ENCODE measurements at regions not wholly inside any gene's neighbourhood (a gene's known extent, or its start where the extent isn't known, plus 50 kb on each side); places are given as distances from the start of the nearest gene placed in this dataset.
"Not testable (repeated sequence)": the region's sequence is repeated elsewhere in the genome, so short reads cannot be mapped to it uniquely, and the experiment has no call there.

DNA sequence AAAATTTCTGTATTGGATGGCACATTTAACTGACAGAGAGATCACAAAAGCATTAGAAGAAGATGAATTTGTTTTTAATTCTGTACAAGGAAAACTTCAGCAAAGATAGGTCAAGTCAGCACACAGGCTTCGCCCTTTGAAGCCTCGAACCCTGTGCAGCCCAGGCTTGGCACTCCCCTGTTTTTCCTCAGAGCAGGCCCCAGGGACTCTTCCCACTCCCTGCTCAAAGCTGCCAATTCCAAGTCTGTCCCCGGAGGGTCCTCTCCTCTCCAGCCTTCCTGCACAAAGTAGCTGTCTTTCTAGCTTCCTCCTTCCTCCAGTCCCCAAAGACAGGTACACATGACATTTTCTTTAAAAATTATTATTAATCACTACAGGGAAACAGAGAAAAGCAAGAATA, 466.3 kb downstream of the PPARGC1A start:
- DNase-seq (ENCODE audit: low read depth in 4 of 4, low spot score in 3 of 4): no peak

DNA sequence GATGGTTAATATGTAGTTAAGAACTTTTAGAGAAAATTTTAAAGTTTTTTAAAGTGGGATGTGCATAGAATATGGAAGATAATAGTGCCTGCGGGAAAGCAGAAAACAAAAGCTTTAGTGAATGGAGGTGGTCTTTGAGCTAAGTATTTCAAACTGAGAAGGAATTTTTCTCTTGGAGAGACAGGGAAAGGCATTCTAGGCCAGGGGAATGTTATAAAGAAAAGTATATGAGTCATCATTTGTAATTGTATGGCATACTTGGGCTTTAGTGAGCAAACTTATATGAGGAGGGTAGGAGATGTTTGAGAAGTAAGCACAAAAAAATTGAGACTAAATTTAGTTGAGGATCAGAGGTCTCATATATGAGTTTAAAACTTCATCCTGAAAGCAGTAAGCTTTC, 467.0 kb downstream of the PPARGC1A start:
- DNase-seq (ENCODE audit: low read depth in 4 of 4, low spot score in 3 of 4): no peak

DNA sequence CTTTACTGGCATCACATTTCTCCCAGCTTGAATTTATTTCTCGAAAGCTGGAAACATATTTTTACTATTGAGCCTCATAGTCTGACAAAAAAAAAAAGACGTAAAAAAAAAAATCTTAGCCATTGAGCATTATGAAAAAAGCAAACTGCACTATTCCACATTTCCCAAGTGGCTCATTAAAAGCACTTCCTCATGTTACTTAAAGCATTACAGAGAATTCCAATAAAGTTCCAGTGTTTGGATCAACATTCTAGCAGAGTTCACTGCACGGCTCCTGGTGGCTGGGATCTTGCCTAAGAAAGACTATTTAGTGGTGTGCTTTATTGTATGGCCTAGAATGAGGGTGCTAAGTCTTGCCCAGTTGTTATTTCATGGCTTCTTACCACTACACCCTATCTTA, 476.2 kb downstream of the PPARGC1A start:
- DNase-seq (ENCODE audit: low read depth in 4 of 4, low spot score in 3 of 4): no peak

DNA sequence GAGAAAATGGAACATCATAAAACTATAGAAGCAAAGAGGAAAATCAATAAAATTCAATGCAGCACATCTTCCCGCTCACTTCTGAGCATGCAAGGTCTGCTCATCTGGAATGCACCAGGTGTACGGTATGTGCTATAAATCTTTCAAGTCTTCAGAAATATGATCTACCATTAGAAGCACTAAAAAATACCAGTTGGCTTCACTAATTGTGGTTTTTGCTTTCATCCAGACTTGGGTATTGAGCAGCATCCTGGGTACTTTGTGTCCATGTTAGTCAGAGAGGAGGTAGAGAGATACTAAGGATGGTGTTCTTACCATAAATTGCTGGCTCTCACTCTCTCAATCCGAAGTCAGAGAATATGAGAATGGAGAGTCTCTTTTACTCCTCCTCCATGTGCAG, 477.1 kb downstream of the PPARGC1A start:
- DNase-seq (ENCODE audit: low read depth in 4 of 4, low spot score in 3 of 4): no peak

DNA sequence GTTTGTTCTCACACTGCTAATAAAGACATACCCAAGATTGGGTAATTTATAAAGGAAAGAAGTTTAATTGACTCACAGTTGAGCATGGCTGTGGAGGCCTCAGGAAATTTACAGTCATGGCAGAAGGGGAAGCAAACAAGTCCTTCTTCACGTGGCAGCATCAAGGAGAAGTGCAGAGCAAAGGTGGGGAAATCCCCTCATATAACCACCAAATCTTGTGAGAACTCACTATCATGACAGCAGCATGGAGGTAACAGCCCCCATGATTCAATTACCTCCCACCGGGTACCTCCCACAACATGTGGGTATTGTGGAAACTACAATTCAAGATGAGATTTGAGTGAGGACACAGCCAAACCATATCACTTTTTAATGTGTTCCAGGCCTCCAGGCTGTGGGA, 480.9 kb downstream of the PPARGC1A start:
- not testable (repeated sequence) for DNase-seq (ENCODE audit: low read depth in 4 of 4, low spot score in 3 of 4)

GRCh38 chr4:23401572-23401971, 488.3 kb downstream of the PPARGC1A start:
- no peak for DNase-seq (ENCODE audit: low read depth in 4 of 4, low spot score in 3 of 4)

DNA sequence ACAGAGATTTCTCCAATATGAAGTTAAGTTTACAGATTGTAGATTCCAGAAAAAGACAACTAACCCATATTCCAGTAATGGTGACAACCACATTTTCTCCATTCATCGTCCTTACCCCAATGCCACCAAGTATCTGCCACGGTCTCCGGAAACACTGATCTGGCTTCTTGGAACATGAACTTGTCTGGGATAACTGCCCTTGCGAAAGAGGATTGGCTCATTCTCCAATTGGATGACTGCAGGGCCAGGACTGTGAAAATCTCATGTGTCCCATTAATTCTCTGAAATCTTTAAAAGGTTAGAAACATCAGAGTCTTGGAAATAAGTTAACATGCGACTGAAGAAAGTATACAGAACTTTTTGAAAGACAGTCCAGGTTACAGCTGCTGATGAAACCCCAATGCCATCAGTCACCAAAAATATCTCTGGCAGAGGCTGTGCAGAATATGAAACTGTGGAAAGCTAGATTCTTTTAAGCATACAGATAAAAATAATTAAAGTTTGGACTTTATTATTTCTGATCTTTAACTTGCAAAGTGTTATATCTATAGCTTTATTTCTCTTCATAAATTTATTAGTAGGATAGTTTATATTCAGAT, 496.9 kb downstream of the PPARGC1A start:
- DNase-seq (ENCODE audit: low read depth in 4 of 4, low spot score in 3 of 4): no peak

- no peak for DNase-seq (ENCODE audit: low read depth in 4 of 4, low spot score in 3 of 4)
Measured at GRCh38 chr4:23390246-23390645, 499.6 kb downstream of the PPARGC1A start.

- no peak for DNase-seq (ENCODE audit: low read depth in 4 of 4, low spot score in 3 of 4)
Measured at GRCh38 chr4:23388699-23389395, 501.0 kb downstream of the PPARGC1A start.

DNA sequence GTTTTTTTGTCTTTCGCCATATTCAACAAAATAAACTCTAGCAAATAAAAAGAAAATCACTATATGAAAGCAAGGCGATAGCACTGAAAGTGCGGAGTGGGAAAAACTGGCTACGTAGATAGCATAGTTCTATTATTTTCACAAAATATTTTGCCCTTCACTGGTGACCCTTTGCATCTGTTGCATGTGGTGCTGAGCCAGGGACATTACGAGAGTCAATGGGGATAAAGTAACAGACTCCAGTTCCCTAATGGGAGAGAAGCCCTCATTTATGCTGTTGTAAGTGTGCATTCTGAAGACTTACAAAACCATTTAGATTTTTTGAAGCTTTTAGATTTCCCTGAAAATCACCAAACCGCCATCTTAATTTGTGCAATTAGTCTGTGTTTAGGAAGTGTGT, 501.6 kb downstream of the PPARGC1A start:
- no peak for DNase-seq (ENCODE audit: low read depth in 4 of 4, low spot score in 3 of 4)

DNA sequence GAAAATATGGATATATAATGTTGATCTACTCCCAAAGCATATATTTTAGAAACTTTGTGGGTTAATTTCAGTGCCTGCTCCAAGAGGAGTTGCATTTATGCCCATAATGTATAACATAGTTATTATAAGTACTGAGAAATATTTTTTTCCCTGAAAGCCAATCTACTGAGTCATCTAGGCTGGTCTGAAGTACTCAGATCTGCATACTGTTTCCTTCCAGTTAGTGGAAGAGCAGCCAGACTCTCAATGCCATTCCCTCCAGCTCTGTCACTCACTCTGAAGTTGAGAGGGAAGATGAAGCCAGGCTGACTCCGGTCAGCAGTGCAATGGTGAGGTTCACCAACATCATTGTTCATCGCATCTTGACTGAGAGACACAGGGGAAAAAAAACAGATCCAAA, 505.1 kb downstream of the PPARGC1A start:
- DNase-seq (ENCODE audit: low read depth in 4 of 4, low spot score in 3 of 4): no peak

- DNase-seq (ENCODE audit: low read depth in 4 of 4, low spot score in 3 of 4): no peak
Measured at GRCh38 chr4:23382879-23383278, 507.0 kb downstream of the PPARGC1A start.

GRCh38 chr4:23374259-23374658, 515.6 kb downstream of the PPARGC1A start:
- no peak for DNase-seq (ENCODE audit: low read depth in 4 of 4, low spot score in 3 of 4)

DNA sequence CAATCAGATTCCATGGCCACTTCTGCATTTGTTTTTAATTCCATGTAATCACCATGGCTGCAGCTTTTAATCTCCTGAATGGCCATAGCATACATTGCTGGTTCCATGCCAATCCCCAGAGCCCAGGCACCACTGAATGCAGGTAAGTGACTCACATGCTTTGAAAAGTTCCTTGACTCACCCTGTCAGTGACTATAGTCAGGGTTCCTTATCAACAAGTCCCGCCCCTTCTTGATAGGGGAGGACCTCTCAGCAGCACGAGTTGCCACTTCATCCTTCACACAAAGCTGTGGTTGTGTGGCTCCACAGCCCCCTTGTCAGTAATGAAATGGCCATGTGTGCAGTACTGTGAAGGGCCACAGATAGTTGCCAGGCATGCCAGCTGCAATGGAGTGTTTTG, 516.6 kb downstream of the PPARGC1A start:
- DNase-seq (ENCODE audit: low read depth in 4 of 4, low spot score in 3 of 4): no peak

GRCh38 chr4:23371533-23371932, 518.3 kb downstream of the PPARGC1A start:
- no peak for DNase-seq (ENCODE audit: low read depth in 4 of 4, low spot score in 3 of 4)

DNA sequence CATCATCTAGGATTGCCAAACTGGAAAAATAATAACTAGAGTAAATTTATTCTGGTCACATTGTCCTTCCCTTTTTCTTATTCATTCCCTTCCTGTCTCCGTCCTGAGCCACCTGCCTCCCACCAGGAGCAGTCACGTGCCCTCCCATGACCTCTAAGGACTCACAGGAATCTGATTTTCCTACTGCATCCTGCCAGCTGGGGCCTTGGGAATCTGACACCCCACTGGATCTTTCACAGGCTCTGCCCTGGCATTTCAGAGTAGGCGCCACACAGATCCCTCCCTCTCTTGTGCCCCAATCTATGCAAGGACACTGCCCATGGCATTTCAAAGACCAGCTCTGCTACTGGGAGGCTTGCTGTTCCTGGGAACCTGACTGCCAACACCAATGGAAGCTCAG, 520.5 kb downstream of the PPARGC1A start:
- DNase-seq (ENCODE audit: low read depth in 4 of 4, low spot score in 3 of 4): peak in 1 of 4 donors; percentile 21

GRCh38 chr4:23368081-23368697, 521.7 kb downstream of the PPARGC1A start:
- DNase-seq (ENCODE audit: low read depth in 4 of 4, low spot score in 3 of 4): no peak

DNA sequence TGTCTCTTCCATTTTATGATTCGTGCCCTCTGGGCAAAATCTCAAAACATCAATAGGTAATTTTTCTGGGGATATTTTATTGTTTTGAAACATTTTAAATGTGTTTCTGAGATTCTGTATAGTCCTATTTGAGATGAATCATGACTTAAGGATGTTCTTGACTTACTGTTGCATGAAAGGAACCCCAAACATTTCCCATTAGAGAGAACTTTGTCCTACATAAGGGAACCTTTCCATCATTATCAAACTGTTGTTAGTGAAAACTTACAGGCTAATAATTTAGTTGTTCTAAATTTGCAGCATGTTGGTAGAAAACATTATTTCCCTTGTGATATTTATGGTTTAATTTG, 523.3 kb downstream of the PPARGC1A start:
- no peak for DNase-seq (ENCODE audit: low read depth in 4 of 4, low spot score in 3 of 4)

DNA sequence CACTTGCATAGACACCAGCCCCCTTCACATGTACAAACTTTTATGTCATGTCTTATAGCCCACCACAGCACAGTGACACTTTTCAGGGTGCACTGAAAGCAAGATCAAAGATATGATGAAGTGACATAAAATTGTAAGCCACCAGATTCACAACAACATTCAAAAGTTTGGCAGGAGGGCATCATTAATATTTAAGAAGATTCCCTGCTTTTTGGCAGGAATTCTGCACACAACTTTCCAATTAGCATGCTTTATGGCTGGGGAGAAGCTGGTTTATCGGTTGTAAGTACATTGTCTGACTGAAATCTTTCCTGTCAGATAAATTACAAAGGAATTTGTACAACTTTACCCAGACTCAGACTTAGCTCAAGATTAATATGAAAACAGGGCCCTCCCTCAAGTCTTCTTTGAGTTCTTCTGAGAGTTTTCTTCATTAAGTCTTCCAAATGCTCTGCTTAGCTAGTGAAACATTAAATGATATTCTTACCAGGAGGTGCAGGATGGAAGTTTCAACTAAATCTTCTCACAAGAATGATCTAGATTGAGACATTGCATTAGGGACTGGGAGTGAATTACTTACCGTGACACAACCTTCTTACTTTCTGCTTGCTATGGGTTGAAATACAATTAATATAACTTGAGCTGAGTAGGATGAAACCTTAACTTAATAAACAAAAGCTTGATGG, 523.8 kb downstream of the PPARGC1A start:
- no peak for DNase-seq (ENCODE audit: low read depth in 4 of 4, low spot score in 3 of 4)

DNA sequence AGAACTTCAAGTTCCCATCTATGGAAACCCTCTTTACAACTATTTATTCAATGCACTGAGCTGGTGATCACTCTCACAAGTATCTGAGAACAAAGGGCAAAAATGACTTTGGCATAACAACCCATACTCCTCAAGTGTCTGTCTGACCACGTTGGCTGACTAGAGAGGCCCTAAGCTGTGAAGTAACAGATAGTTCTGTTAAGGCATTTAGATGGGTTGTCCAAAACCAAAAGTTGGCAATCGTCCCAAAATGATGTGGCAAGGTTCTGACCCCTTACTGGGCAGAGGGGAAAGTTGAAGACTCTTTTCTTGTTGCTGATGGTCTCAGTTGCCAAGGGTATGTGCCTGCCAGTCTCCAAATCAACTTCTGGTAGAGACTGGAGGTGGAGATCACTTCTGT, 524.8 kb downstream of the PPARGC1A start:
- DNase-seq (ENCODE audit: low read depth in 4 of 4, low spot score in 3 of 4): no peak

DNA sequence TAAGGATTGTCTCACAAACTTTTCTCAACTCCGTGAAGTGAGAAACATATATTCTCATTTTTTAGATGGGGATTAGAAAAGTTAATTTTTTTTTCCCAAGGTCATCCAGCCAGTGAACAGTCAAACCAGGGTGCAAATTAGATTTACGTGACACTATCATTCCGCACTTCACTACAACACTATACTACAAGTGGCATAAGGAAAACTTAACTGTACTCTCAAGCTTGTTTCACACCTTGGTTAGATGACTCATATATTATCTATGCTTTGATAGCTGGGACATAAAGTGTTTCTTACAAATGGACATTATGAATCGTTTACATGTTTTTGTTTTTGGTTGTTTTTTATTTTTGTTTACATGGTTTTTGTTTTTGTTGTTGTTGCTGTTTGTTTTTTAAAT, 525.7 kb downstream of the PPARGC1A start:
- DNase-seq (ENCODE audit: low read depth in 4 of 4, low spot score in 3 of 4): no peak

DNA sequence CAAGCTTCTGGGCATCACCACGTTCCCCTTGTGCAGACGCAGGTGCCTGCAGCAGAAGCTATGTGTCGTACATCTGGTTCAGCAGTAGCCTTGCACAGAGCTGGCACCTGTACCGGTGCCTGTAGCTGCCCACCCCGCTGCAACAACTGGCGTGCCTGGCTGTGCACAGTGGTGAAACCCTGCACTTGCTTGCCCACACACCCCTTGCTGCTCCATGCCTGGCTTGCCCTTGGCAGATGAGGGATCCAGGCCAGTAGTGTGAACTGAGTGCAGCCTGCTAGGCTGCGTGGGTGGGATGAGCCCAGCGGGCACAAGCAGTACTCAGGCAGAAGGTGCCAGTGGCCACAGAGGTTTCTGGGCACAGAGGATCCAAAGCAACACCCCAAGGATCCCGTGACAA, 528.4 kb downstream of the PPARGC1A start:
- no peak for DNase-seq (ENCODE audit: low read depth in 4 of 4, low spot score in 3 of 4)
